HG03469 (cell line): ENCODE measurements at regions not wholly inside any gene's neighbourhood (a gene's known extent, or its start where the extent isn't known, plus 50 kb on each side); places are given as distances from the start of the nearest gene placed in this dataset.

Experiments
- ATAC-seq: cut with Tn5 transposase; IDR thresholded peaks from one replicate; pipeline ENCODE4 v1.9.1; 2021; ENCODE audit warnings: mild to moderate bottlenecking, moderate library complexity, moderate number of reproducible peaks; ENCODE audit not compliant: unreplicated experiment

- no peak for ATAC-seq
Measured at GRCh38 chr13:70714993-70715392, 606.7 kb upstream of the KLHL1 start.

GRCh38 chr13:70708775-70709174 is 600.5 kb upstream of the KLHL1 start:
- no peak for ATAC-seq

GRCh38 chr13:70703755-70704154 is 595.5 kb upstream of the KLHL1 start:
- no peak for ATAC-seq

DNA sequence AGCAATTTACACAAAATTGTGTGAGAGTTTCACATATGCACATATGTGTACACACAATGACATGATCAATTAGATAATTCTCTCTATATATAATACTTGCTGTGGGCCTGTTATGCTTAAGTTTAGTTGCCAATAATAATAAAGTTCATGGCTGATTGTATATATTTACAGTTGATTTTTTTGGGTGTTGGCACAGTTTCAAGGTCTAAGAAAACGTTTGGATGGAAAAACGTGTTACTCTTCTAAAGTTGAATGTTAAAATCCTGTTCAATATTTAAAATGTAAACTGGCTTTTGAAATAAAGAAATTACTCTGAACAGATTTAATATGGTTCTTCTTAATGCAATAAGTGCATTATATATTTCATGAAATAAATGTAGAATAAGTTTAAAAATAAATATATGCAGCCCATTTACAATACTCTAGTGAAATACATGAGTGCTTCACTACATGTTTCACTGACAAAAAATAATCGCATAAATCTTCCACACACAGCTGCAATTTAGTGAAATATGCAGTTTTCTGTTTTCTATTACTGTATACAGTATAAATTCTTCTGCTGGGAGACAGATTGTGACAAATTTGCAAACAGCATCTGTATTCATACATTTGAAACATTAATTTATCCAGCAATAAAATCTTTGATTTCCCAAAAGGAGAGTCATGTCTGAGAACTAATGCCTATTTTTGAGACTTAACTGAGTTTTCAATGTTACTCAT is 586.9 kb upstream of the KLHL1 start:
- ATAC-seq, result no peak

DNA sequence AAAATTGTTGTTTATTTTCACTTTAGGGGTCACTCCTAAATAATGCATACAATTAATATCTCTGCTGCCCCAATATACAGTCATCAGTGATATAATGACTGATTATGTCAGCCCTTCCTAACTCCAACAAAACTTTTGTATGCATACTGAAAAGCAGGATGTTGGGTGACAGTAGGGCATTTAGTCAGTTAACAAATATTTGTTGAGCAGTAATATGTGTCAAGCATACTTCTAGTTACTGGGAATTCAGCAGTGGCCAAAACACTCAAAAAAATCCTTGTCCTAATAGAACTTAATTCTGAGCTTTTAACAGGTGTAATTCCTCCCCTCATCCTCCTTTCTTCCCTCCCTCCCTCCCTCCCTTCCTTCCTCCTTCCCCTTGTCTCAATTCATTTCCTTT is 560.7 kb upstream of the KLHL1 start:
- no peak for ATAC-seq

DNA sequence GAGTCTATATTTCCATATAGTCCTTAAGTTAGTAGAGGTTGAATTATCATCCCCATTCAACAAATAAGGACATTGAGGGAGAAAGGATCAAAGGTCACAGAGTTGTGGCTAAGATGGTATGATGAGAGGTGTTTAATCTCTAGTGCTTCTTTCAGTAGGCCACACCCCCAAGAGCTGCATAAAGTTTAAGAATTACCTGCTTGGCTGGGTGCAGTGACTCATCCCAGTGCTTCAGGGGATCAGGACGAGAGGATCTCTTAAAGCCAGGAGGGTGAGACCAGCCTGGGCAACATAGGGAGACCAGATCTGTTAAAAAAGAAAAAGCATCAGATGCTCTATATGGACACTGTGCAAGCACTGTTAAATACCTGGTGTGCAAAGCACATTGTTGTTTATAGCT is 560.0 kb upstream of the KLHL1 start:
- no peak for ATAC-seq

DNA sequence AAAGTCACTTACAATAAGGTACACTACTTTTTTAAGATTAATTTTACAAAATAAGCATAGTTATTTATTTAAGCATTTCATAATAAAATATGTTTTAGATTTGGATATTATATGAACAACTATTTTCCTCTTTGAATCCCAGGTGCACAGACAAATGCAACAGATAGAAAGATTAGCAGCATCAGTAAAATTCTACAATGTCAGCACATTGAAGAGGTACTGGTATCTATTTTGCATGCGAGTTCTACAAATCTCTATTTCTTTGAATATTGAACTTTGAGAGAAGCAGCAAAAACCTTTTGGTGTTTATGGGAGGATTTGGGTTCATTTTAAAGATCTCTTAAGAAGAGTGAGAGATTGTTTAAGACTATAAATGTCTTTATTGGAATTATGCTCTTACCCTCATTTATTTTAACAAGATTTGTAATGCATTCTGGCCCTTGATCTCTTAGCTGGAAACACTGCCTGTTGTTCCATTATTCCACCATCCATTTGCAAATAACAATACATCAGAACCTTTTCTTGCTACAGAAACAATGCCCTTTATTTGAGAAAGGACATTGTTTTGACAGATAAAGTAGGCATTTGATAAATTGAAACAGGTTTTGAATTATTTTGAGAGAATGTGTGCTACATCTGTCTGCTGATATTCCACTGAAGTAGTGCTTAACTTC is 558.8 kb upstream of the KLHL1 start:
- ATAC-seq, result no peak

DNA sequence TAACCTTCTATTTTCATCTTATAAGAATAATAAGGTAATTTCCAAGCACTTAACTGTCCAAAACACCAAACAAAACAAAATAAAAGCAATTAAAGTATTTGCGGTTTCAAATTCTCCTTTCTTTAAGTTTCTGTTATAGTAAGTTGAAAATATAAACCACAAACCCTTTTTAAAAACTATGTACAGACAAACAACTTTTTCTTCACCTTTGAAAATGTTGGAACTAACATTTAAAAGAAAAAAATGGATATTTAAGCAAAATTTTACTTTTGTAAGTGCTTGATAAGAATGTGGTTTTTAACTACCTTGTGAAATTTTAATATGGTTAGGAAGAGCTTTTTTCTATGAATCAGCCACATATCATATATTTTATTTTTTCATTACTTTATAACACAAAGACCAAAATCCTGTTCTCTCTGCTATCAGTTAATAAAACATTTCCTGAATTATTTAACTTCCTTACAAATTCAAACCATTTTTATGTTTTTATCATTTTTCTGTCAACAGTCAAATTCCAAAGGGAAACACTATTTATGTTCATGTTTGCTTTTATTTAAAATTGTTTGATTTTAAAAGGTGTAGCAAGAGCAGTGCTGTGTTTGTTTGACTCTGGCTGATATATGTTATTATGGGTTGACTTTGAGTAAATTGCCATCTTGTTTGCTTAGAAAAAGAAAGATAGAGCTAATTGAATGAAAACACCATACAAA is 554.1 kb upstream of the KLHL1 start:
- no peak for ATAC-seq

GRCh38 chr13:70644052-70644451 is 535.8 kb upstream of the KLHL1 start:
- no peak for ATAC-seq

- no peak for ATAC-seq
Measured at GRCh38 chr13:70634893-70635292, 526.6 kb upstream of the KLHL1 start.

GRCh38 chr13:70630247-70630646 is 522.0 kb upstream of the KLHL1 start:
- ATAC-seq, result no peak

DNA sequence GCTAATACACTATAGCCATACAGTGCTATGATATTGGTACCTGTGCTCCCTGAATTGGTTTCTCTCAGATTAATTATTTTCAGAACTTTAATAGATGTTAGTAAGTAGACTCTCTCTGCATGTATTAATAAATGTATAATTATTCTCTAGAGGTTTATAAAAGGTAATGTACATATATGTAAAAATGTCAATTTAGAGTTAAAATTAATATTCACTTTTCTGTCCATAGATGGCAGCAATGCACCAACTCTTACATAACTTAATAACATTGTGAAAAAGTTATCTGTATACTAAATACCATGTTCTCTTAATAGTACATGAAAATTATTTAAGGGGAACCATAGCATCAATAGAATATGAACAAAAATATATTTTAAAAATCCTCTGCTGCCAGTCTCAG is 515.0 kb upstream of the KLHL1 start:
- peak; percentile 57 for ATAC-seq

GRCh38 chr13:70622796-70623195 is 514.5 kb upstream of the KLHL1 start:
- ATAC-seq, result no peak

GRCh38 chr13:70619936-70620335 is 511.7 kb upstream of the KLHL1 start:
- ATAC-seq, result no peak

GRCh38 chr13:70616847-70617246 is 508.6 kb upstream of the KLHL1 start:
- ATAC-seq, result no peak

DNA sequence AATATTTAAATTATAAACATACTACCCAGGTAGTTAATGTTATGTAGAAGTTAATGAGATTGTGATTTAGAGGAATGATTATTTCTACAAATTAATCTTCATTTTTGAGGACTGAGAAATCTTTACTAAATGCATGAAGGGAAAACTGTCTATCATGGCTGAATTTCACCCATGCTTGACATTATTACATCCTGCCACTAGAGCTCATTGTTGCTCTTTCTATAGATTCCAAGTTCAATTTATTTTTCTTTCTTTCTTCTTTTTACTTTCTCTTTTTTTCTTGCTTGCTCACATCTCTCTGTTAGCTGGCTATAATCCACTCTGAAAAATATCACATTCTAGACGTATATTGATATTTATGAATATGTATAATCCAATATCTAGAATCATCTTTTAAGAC is 505.0 kb upstream of the KLHL1 start:
- no peak for ATAC-seq

DNA sequence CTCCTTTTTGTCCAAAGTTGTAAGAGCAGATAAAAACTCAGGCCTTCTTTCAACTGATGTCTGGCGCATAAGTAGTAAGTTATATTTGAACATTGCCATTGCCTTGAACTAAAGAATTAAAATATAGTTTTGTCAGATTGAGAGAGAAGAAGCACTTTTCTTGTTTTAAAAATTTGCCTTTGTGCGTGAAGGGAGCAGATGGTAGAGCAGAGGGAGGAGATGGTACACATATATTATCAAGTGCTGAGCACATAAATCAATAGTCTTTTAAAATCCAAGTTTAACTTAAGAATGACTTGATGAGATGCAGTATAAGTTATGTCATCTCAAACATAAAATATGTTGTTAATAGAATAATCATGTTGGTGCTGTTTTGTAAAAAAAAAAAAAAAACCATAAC is 504.6 kb upstream of the KLHL1 start:
- ATAC-seq, result no peak

GRCh38 chr13:70604448-70604847 is 496.2 kb upstream of the KLHL1 start:
- no peak for ATAC-seq

DNA sequence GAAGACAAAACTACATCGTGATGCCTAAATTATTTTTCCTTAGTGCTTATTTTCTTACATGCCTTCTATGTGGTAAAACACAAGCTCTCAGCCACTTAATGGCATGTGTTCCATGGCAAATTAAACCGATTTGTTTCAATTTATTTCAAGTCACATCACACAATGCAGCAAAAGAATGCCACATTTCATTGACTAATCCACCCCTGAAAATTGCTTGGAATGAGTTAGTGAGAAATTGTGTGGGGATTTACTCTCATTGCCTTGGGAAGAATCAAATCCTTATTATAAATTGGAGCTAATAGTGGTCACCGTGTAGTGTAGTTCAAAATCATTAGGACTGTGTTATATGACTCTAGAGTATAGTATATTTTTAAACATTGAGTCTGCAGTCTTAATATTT is 485.5 kb upstream of the KLHL1 start:
- no peak for ATAC-seq

DNA sequence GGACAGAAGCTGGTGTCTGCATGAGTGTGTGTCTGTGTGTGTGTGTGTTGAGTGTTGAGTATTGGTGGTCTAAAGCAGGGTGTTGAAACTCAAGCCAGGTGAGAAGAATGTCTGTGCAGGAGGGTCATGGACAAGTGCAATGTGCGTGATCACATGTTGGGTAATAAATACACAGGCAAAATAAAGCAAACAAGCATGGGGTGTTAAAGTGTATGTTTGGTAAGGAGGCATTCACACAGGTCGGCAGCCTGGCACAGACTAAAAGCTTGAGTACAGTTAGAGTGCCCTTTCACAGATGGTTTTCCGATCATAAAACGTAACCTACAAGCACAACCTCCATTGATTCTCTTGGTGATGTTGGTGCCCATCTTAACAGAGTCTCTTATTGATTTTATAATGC is 476.9 kb upstream of the KLHL1 start:
- ATAC-seq, result no peak

GRCh38 chr13:70580825-70581224 is 472.6 kb upstream of the KLHL1 start:
- ATAC-seq, result no peak

- ATAC-seq, result no peak
Measured at GRCh38 chr13:70579941-70580340, 471.7 kb upstream of the KLHL1 start.
